Mesenchymal stem cell (in vitro differentiated cells and primary cell): ENCODE measurements at regions not wholly inside any gene's neighbourhood (a gene's known extent, or its start where the extent isn't known, plus 50 kb on each side); places are given as distances from the start of the nearest gene placed in this dataset.

Experiments used
- DNase-seq: peaks from one replicate; pipeline ENCODE4 v3.0.0-alpha.2; 2013
- H2AFZ ChIP-seq: one replicate; pipeline ENCODE4 v1.6.1; 2013; ENCODE audit warnings: low read depth, mild to moderate bottlenecking, control low read depth, inconsistent platforms, low read length, moderate library complexity
- H2AK5ac ChIP-seq: 2 replicates; pipeline ENCODE4 v1.6.1; 2013; ENCODE audit warnings: low read length, moderate library complexity, mild to moderate bottlenecking, inconsistent platforms; ENCODE audit not compliant: severe bottlenecking
- H2BK120ac ChIP-seq: one replicate; pipeline ENCODE4 v1.6.1; 2013; ENCODE audit warnings: low read depth, mild to moderate bottlenecking, inconsistent platforms, low read length, moderate library complexity
- H2BK12ac ChIP-seq, 2 experiments: one replicate each; pipeline ENCODE4 v1.6.1; 2013; ENCODE audit warnings: inconsistent platforms in 2 of 2, low read length in 2 of 2, mild to moderate bottlenecking in 2 of 2, moderate library complexity in 2 of 2, control low read depth in 1 of 2
- H2BK15ac ChIP-seq: one replicate; pipeline ENCODE4 v1.6.1; 2013; ENCODE audit warnings: mild to moderate bottlenecking, low read depth, inconsistent platforms; ENCODE audit not compliant: poor library complexity, severe bottlenecking
- H2BK5ac ChIP-seq: 2 replicates; pipeline ENCODE4 v1.6.1; 2013; ENCODE audit warnings: low read depth, mild to moderate bottlenecking, low read length, control low read depth, inconsistent platforms; ENCODE audit not compliant: poor library complexity, severe bottlenecking
- H3K14ac ChIP-seq, 2 experiments: one replicate each; pipeline ENCODE4 v1.6.1; 2013; ENCODE audit warnings: inconsistent platforms in 2 of 2, low read length in 2 of 2, control low read depth in 1 of 2, mild to moderate bottlenecking in 1 of 2, moderate library complexity in 1 of 2
- H3K18ac ChIP-seq, 2 experiments: one replicate each; pipeline ENCODE4 v1.6.1; 2013; ENCODE audit warnings: inconsistent platforms in 2 of 2, low read length in 2 of 2, control low read depth in 1 of 2, low read depth in 1 of 2, mild to moderate bottlenecking in 1 of 2
- H3K23ac ChIP-seq, 2 experiments: one replicate each; pipeline ENCODE4 v1.6.1; 2013; ENCODE audit warnings: inconsistent platforms in 2 of 2, low read length in 2 of 2, mild to moderate bottlenecking in 2 of 2, moderate library complexity in 2 of 2, control low read depth in 1 of 2
- H3K27ac ChIP-seq: 2 replicates; pipeline ENCODE4 v1.5.1; 2013; ENCODE audit warnings: mild to moderate bottlenecking, moderate library complexity, low read length, control low read depth, inconsistent platforms; ENCODE audit not compliant: poor library complexity, severe bottlenecking
- H3K27me3 ChIP-seq, 2 experiments: 2 replicates each; pipeline versions ENCODE4 v1.6.1 to v1.7.0; 2013; ENCODE audit warnings: low read length in 2 of 2, mild to moderate bottlenecking in 2 of 2, moderate library complexity in 2 of 2, control low read depth in 1 of 2, inconsistent platforms in 1 of 2; ENCODE audit not compliant: control insufficient read depth in 1 of 2, insufficient read depth in 1 of 2
- H3K36me3 ChIP-seq, 2 experiments: 2 replicates each; pipeline versions ENCODE4 v1.6.1 to v1.7.0; 2013; ENCODE audit warnings: low read length in 2 of 2, control low read depth in 1 of 2, inconsistent platforms in 1 of 2, low read depth in 1 of 2, mild to moderate bottlenecking in 1 of 2; ENCODE audit not compliant: insufficient read depth in 2 of 2, control insufficient read depth in 1 of 2
- H3K4ac ChIP-seq, 2 experiments: one replicate each; pipeline ENCODE4 v1.6.1; 2013; ENCODE audit warnings: inconsistent platforms in 2 of 2, low read length in 2 of 2, mild to moderate bottlenecking in 2 of 2, moderate library complexity in 2 of 2, control low read depth in 1 of 2, low read depth in 1 of 2
- H3K4me1 ChIP-seq: 2 replicates; pipeline ENCODE4 v1.6.1; 2013; ENCODE audit warnings: low read depth, low read length, control low read depth; ENCODE audit not compliant: control insufficient read depth, insufficient read depth
- H3K4me2 ChIP-seq: 2 replicates; pipeline ENCODE4 v1.6.1; 2013; ENCODE audit warnings: low read length, mild to moderate bottlenecking, inconsistent platforms; ENCODE audit not compliant: poor library complexity, severe bottlenecking
- H3K4me3 ChIP-seq, 2 experiments: 2 replicates each; pipeline versions ENCODE4 v1.5.1 to v1.7.0; 2013; ENCODE audit warnings: low read length in 2 of 2, mild to moderate bottlenecking in 2 of 2, control low read depth in 1 of 2, low read depth in 1 of 2; ENCODE audit not compliant: insufficient read depth in 1 of 2
- H3K79me1 ChIP-seq: replicated peaks from 2 replicates; pipeline ENCODE4 v1.6.1; 2013; ENCODE audit warnings: mild to moderate bottlenecking, control low read depth, low read length, inconsistent platforms; ENCODE audit not compliant: poor library complexity, severe bottlenecking
- H3K9ac ChIP-seq: 2 replicates; pipeline ENCODE4 v1.7.0; 2013; ENCODE audit warnings: mild to moderate bottlenecking, low read length, moderate library complexity
- H3K9me3 ChIP-seq: 2 replicates; pipeline ENCODE4 v1.7.0; 2013; ENCODE audit warnings: mild to moderate bottlenecking, low read length; ENCODE audit not compliant: control insufficient read depth
- H4K8ac ChIP-seq: one replicate; pipeline ENCODE4 v1.6.1; 2013; ENCODE audit warnings: inconsistent platforms, mild to moderate bottlenecking, low read length, moderate library complexity
- H4K91ac ChIP-seq: one replicate; pipeline ENCODE4 v1.6.1; 2013; ENCODE audit warnings: mild to moderate bottlenecking, low read length, inconsistent platforms
- WGBS: methylation state at CpG from one replicate; pipeline ENCODE4 v1.1.7; 2013; ENCODE audit warnings: mixed read lengths; 5-methylcytosine and 5-hydroxymethylcytosine counted together

DNA sequence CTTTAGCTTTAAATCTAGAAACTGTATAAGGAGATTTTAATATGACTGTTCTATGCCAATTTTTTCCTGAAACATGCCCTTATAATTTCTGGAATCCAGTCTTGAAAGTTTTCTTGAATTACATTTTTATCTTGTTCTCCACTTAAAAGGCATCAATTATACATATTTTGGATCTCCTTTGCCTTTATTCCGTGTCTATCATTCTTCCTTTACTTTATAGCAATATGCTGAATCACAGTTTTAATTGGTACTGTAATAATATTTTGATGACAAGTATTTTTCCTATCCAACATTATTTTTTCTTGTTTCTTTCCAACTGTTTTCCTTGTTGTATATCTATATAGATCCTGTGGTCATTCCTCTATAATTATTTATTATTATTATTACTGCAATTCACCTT lies 361.2 kb downstream of the PIK3R1 start:
- Histone ChIP-seq H3K14ac (no peak overlapping the region), H2AK5ac (no peak overlapping the region), H3K36me3 (no peaks in the 10 kb centered on the region), H2BK5ac (no peak overlapping the region), H2AFZ (no peak overlapping the region), H2BK12ac (no peak overlapping the region), H2BK120ac (no peak overlapping the region), H3K23ac (no peak overlapping the region), H3K4me3 (no peak overlapping the region), H3K18ac (no peak overlapping the region), H3K9me3 (peaks cover 19% of the 10 kb centered on the region), H4K91ac (no peak overlapping the region), H3K4ac (no peak overlapping the region), H3K79me1 (no peaks in the 10 kb centered on the region), H4K8ac (no peak overlapping the region), H3K4me1 (no peaks in the 10 kb centered on the region), H3K27me3 (no peaks in the 10 kb centered on the region), H3K9ac (no peak overlapping the region), H3K27ac (no peak overlapping the region), H2BK15ac (no peak overlapping the region), H3K4me2 (no peak overlapping the region)
- DNase-seq: no peak
- WGBS: no CpG with 5 or more reads among the region's 1 CpG

DNA sequence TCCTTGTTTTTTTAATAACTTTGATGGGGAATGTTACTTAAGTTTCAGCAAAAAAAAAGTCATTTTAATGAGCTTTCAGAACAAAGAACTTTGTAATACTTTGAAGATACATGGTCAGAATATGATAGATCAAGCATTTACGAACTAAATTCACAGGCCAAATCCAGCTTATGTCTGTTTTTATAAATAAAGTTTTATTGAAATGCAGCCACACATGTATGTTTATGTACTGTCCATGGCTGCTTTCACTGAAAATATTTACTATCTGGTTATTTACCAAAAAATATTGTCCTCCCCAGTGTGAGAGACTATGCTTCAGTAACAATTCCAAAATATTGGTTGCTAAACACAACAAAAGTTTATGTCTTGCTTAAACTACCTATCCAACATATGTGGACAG lies 366.7 kb downstream of the PIK3R1 start:
- H2BK120ac ChIP-seq: no peak overlapping the region
- H2BK12ac ChIP-seq: no peak overlapping the region
- no CpG with 5 or more reads among the region's 1 CpG for WGBS
- no peak overlapping the region for H3K23ac ChIP-seq
- H3K9ac ChIP-seq: no peak overlapping the region
- no peak overlapping the region for H3K4ac ChIP-seq
- H3K18ac ChIP-seq: no peak overlapping the region
- no peak overlapping the region for H3K14ac ChIP-seq
- no peak overlapping the region for H2AFZ ChIP-seq
- no peak overlapping the region for H4K8ac ChIP-seq
- H3K79me1 ChIP-seq: no peaks in the 10 kb centered on the region
- no peak overlapping the region for H3K27ac ChIP-seq
- H2BK5ac ChIP-seq: no peak overlapping the region
- H2AK5ac ChIP-seq: no peak overlapping the region
- no peaks in the 10 kb centered on the region for H3K27me3 ChIP-seq
- H3K9me3 ChIP-seq: peaks cover 6% of the 10 kb centered on the region
- no peaks in the 10 kb centered on the region for H3K36me3 ChIP-seq
- no peak overlapping the region for H3K4me3 ChIP-seq
- no peak for DNase-seq
- H3K4me1 ChIP-seq: no peaks in the 10 kb centered on the region
- no peak overlapping the region for H2BK15ac ChIP-seq
- H4K91ac ChIP-seq: no peak overlapping the region
- no peak overlapping the region for H3K4me2 ChIP-seq

DNA sequence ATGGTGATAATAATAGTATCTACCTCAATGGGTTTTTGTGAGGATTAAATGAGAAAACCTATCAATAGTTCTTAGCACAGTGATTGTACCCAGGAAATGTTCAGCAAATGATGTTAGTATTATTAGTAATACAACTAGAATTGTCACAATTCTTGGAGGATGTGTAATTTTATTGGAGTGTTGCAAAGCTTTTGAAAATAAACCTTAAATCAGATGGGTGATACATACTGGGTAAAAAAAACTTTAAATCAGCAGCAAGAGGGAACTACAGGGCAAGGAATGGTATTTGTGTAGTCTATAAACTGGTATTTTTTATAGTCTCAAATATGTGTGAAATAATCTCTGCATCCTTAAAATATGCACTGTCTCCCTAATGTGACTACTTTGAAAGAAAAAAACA lies 371.6 kb downstream of the PIK3R1 start:
- no peak overlapping the region for H3K4me2 ChIP-seq
- no peak overlapping the region for H3K14ac ChIP-seq
- no peak overlapping the region for H2BK12ac ChIP-seq
- no peak overlapping the region for H2BK120ac ChIP-seq
- H2AK5ac ChIP-seq: no peak overlapping the region
- no peak for DNase-seq
- no peak overlapping the region for H3K27ac ChIP-seq
- H4K8ac ChIP-seq: no peak overlapping the region
- no peak overlapping the region for H3K4ac ChIP-seq
- no peaks in the 10 kb centered on the region for H3K9me3 ChIP-seq
- H3K36me3 ChIP-seq: no peaks in the 10 kb centered on the region
- H3K4me1 ChIP-seq: no peaks in the 10 kb centered on the region
- H2BK15ac ChIP-seq: no peak overlapping the region
- no peaks in the 10 kb centered on the region for H3K79me1 ChIP-seq
- H3K9ac ChIP-seq: no peak overlapping the region
- no peak overlapping the region for H4K91ac ChIP-seq
- H3K4me3 ChIP-seq: no peak overlapping the region
- H3K18ac ChIP-seq: no peak overlapping the region
- H2AFZ ChIP-seq: no peak overlapping the region
- no peak overlapping the region for H3K23ac ChIP-seq
- H2BK5ac ChIP-seq: no peak overlapping the region
- H3K27me3 ChIP-seq: no peaks in the 10 kb centered on the region

DNA sequence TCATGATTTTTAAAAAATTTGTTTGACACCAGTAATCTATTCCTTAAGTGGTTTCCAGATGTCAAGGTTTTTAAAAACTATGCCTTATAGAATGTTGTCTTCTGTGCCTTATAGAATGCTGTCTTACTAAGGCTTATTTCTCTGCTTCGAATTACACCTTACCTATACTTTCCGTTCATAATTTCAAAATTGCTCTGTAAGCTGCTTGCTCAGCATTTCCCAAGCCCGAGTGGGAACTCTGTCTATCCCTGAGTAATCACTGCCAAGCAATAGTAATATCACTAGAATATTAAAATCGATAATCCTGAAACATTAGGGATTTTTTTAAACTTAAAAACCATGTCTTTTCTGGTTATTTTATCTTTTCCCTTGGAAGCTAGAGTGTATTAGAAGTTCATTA lies 376.3 kb downstream of the PIK3R1 start:
- WGBS: 82% methylated on average over 3 of the region's 4 CpGs
- no peak overlapping the region for H3K9ac ChIP-seq
- H3K4me1 ChIP-seq: no peaks in the 10 kb centered on the region
- H2BK5ac ChIP-seq: no peak overlapping the region
- no peak overlapping the region for H2AK5ac ChIP-seq
- DNase-seq: no peak
- no peak overlapping the region for H3K18ac ChIP-seq
- H3K4me2 ChIP-seq: no peak overlapping the region
- no peak overlapping the region for H2AFZ ChIP-seq
- H2BK12ac ChIP-seq: no peak overlapping the region
- no peak overlapping the region for H3K4ac ChIP-seq
- H3K36me3 ChIP-seq: no peaks in the 10 kb centered on the region
- H3K23ac ChIP-seq: no peak overlapping the region
- no peak overlapping the region for H3K14ac ChIP-seq
- no peak overlapping the region for H2BK120ac ChIP-seq
- no peaks in the 10 kb centered on the region for H3K9me3 ChIP-seq
- H3K27ac ChIP-seq: no peak overlapping the region
- H4K8ac ChIP-seq: no peak overlapping the region
- H3K27me3 ChIP-seq: peaks cover 0 to 4% of the 10 kb centered on the region in 2 experiments
- H3K79me1 ChIP-seq: no peaks in the 10 kb centered on the region
- no peak overlapping the region for H2BK15ac ChIP-seq
- H3K4me3 ChIP-seq: no peak overlapping the region
- H4K91ac ChIP-seq: no peak overlapping the region
